ENCODE measurements at regions not wholly inside any gene's neighbourhood (a gene's known extent, or its start where the extent isn't known, plus 50 kb on each side); places are given as distances from the start of the nearest gene placed in this dataset.

DNA sequence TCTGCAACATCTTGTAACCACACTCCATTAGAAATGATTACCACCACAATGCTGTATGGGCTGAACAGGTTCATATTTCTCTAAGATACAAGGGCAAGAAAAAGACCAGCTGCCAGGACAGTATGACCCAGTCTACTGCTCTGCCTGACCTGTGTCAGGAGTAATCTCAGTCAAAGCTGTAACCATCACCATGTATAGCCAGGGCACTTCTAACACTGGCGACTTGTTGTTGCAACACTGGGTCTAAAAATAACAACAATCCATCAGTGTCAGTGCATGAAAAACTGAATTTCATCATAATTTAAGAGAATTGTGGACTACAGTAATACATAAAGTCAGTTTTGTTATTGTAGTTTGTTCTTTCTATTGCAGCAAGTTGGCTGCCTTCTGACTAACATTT is 738.6 kb upstream of the ADGRB3 start:
- Mint-ChIP-seq H3K9me3 (peaks cover 7% of the 10 kb centered on the region), H3K27me3 (ENCODE audit: low read depth, poor library complexity) (no peaks in the 10 kb centered on the region), H3K4me3 (no peak overlapping the region), H3K36me3 (ENCODE audit: low read depth) (no peaks in the 10 kb centered on the region), H3K4me1 (no peaks in the 10 kb centered on the region), H3K27ac (no peak overlapping the region)
- TF ChIP-seq CTCF (IDR thresholded peaks at IDR 0.05), result no peak
- DNase-seq, result no peak

GRCh38 chr6:67889682-67889995 is 745.4 kb upstream of the ADGRB3 start:
- no peaks in the 10 kb centered on the region for H3K27me3 Mint-ChIP-seq (ENCODE audit: low read depth, poor library complexity)
- TF ChIP-seq CTCF (IDR thresholded peaks at IDR 0.05), result no peak

DNA sequence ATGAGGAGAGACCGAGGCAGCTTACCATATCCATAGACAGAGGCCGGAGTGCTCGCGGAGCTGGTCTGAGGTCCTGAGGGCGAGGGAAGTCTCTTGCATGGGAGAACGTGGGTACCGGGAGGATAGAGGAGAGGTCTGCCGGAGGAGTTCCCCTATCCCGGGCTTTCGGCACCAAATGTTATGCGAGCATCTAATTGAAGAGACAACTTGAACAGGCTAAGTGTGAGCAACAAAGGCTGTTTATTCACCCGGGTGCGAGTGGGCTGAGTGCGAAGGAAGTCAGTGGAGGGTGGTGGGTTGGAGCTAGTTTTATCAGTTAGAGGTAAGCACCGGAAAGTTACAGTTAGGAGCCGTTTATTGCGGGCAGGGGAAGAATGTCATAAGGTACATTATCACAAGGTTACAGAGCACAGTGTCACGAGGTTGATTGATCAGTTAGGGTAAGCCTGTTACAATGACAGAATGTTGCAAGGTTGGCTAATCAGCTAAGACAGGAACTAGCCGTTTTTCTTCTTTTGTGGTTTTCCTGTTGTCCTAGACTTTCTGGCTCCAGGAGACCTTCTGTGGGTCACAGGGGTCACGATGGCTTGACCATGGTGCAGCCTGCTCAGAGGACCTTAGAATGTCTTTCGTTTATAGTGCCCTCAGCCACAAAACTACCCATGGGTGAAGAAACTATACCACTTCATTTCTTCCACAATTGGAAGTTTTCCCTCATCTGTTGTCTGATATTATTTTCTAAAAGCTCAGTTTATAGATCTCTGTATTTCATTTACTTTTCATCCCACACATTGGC is 746.0 kb upstream of the ADGRB3 start:
- peaks cover 29% of the 10 kb centered on the region for H3K4me1 Mint-ChIP-seq
- peaks cover 21% of the 10 kb centered on the region for H3K36me3 Mint-ChIP-seq (ENCODE audit: low read depth)
- TF ChIP-seq CTCF (IDR thresholded peaks at IDR 0.05), result no peak
- no peaks in the 10 kb centered on the region for H3K27me3 Mint-ChIP-seq (ENCODE audit: low read depth, poor library complexity)
- H3K27ac Mint-ChIP-seq, result peak overlapping the region; percentile 97
- H3K4me3 Mint-ChIP-seq, result no peak overlapping the region
- DNase-seq, result no peak
- peaks cover 3% of the 10 kb centered on the region for H3K9me3 Mint-ChIP-seq

More at GRCh38 chr6:67889682-67889995, 745.4 kb upstream of the ADGRB3 start:
- DNase-seq, result no peak
- Mint-ChIP-seq H3K4me3 (no peak overlapping the region), H3K36me3 (ENCODE audit: low read depth) (peaks cover 21% of the 10 kb centered on the region), H3K4me1 (peaks cover 29% of the 10 kb centered on the region), H3K27ac (peak overlapping the region; percentile 97), H3K9me3 (peaks cover 3% of the 10 kb centered on the region)

GRCh38 chr6:67888546-67888885 is 746.6 kb upstream of the ADGRB3 start:
- Mint-ChIP-seq H3K36me3 (ENCODE audit: low read depth) (peaks cover 21% of the 10 kb centered on the region), H3K9me3 (peaks cover 3% of the 10 kb centered on the region), H3K27me3 (ENCODE audit: low read depth, poor library complexity) (no peaks in the 10 kb centered on the region), H3K4me3 (no peak overlapping the region), H3K27ac (peak overlapping the region; percentile 97), H3K4me1 (peaks cover 29% of the 10 kb centered on the region)
- no peak for TF ChIP-seq CTCF (IDR thresholded peaks at IDR 0.05)
- no peak for DNase-seq

GRCh38 chr6:67887747-67888545 is 747.1 kb upstream of the ADGRB3 start:
- no peak for TF ChIP-seq CTCF (IDR thresholded peaks at IDR 0.05)
- peaks cover 29% of the 10 kb centered on the region for H3K4me1 Mint-ChIP-seq
- DNase-seq, result no peak
- peaks cover 21% of the 10 kb centered on the region for H3K36me3 Mint-ChIP-seq (ENCODE audit: low read depth)
- H3K9me3 Mint-ChIP-seq, result peaks cover 3% of the 10 kb centered on the region
- peak overlapping the region; percentile 97 for H3K27ac Mint-ChIP-seq
- H3K27me3 Mint-ChIP-seq (ENCODE audit: low read depth, poor library complexity), result no peaks in the 10 kb centered on the region
- H3K4me3 Mint-ChIP-seq, result no peak overlapping the region

DNA sequence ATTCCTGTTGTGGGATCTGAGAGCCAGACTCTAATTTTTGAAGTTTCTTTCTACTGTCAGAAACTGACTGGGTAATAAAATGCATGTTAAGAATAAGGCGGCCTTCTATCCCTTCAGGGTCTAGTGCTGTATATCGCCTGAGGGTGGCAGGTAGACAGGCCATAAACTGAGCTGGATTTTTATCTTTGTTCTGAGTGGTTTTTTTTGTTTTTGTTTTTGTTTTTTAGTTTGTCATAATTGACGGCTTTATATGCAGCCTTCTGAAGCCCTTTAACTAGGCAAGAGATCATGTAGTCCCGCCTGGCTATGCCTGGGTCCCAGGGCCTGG is 747.7 kb upstream of the ADGRB3 start:
- DNase-seq, result no peak
- H3K4me1 Mint-ChIP-seq, result peaks cover 29% of the 10 kb centered on the region
- no peaks in the 10 kb centered on the region for H3K27me3 Mint-ChIP-seq (ENCODE audit: low read depth, poor library complexity)
- H3K36me3 Mint-ChIP-seq (ENCODE audit: low read depth), result peaks cover 21% of the 10 kb centered on the region
- TF ChIP-seq CTCF (IDR thresholded peaks at IDR 0.05), result no peak
- H3K27ac Mint-ChIP-seq, result no peak overlapping the region
- no peak overlapping the region for H3K4me3 Mint-ChIP-seq
- no peaks in the 10 kb centered on the region for H3K9me3 Mint-ChIP-seq
